SK-N-SH (cell line): ENCODE measurements at regions not wholly inside any gene's neighbourhood (a gene's known extent, or its start where the extent isn't known, plus 50 kb on each side); places are given as distances from the start of the nearest gene placed in this dataset.

Experiments used
- CTCF ChIP-seq: fragments of 200-600 bp; sonication (generic); IDR thresholded peaks from 2 replicates; pipeline ENCODE4 v1.6.1; 2017; ENCODE audit warnings: antibody characterized with exemption, mild to moderate bottlenecking, moderate library complexity
- SMC3 ChIP-seq: IDR thresholded peaks from 2 replicates; pipeline ENCODE4 v1.6.1; 2012; ENCODE audit warnings: low read depth, low read length, improper control_type of control experiment

- no peak for TF ChIP-seq CTCF
- TF ChIP-seq SMC3 = no peak
Measured at GRCh38 chr5:117347280-117347679, 772.7 kb upstream of the SEMA6A start.
